Retinal pigment epithelial cell (primary cell): ENCODE measurements at regions not wholly inside any gene's neighbourhood (a gene's known extent, or its start where the extent isn't known, plus 50 kb on each side); places are given as distances from the start of the nearest gene placed in this dataset.

ENCODE experiments used
- DNase-seq: peaks from one replicate; pipeline ENCODE4 v3.0.0-alpha.2; 2010; ENCODE audit warnings: low read depth
- H3K4me3 ChIP-seq: 2 replicates; pipeline ENCODE4 v1.5.1; 2011; ENCODE audit warnings: mild to moderate bottlenecking, low read length, control low read depth, moderate library complexity
- CTCF ChIP-seq: conservative IDR thresholded peaks from 2 replicates; pipeline ENCODE4 v1.5.1; 2011; ENCODE audit warnings: low read depth, low read length, control low read depth, inconsistent platforms

- DNase-seq = no peak
- H3K4me3 ChIP-seq = no peak overlapping the region
These were observed 999.7 kb upstream of the ALCAM start for GRCh38 chr3:104367000-104367399.

GRCh38 chr3:104368760-104369159 is 997.9 kb upstream of the ALCAM start:
- TF ChIP-seq CTCF = no peak
- no peak overlapping the region for H3K4me3 ChIP-seq
- DNase-seq = no peak

More at GRCh38 chr3:104367000-104367399, 999.7 kb upstream of the ALCAM start:
- no peak for TF ChIP-seq CTCF

GRCh38 chr3:104385421-104385820 is 981.3 kb upstream of the ALCAM start:
- TF ChIP-seq CTCF = no peak
- no peak overlapping the region for H3K4me3 ChIP-seq
- peak; percentile 45 for DNase-seq

GRCh38 chr3:104388619-104389018 is 978.1 kb upstream of the ALCAM start:
- DNase-seq = peak; percentile 57
- no peak overlapping the region for H3K4me3 ChIP-seq
- TF ChIP-seq CTCF = no peak

GRCh38 chr3:104392327-104392726 is 974.4 kb upstream of the ALCAM start:
- peak; percentile 8 for TF ChIP-seq CTCF
- no peak overlapping the region for H3K4me3 ChIP-seq
- DNase-seq = no peak

- no peak for DNase-seq
- no peak for TF ChIP-seq CTCF
- no peak overlapping the region for H3K4me3 ChIP-seq
These were observed 969.6 kb upstream of the ALCAM start for GRCh38 chr3:104396974-104397669.

GRCh38 chr3:104397713-104398112 is 969.0 kb upstream of the ALCAM start:
- no peak for DNase-seq
- TF ChIP-seq CTCF = no peak
- H3K4me3 ChIP-seq = no peak overlapping the region
